ENCODE measurements at regions not wholly inside any gene's neighbourhood (a gene's known extent, or its start where the extent isn't known, plus 50 kb on each side); places are given as distances from the start of the nearest gene placed in this dataset.

DNA sequence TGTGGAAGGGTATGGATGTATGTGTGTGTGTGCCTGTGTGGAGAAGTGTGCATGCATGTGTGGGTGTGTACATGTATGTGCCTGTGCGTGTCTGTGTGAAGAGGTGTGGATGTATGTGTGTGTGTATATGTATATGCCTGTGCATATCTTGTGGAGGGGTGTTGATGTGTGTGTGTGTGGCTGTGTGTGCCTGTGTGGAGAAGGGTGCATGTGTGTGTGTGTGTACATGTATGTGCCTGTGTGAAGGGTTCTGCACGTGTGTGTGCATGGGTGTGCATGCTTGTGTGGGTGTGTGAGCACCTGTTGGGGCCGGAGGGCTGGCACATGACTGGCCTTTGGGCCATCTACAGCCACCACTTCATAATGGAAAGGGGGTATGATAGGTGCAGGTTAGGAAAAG is 291.4 kb downstream of the IRX2 start:
- no peak for DNase-seq (ENCODE audit: low read depth in 1 of 2, low spot score in 1 of 2)

DNA sequence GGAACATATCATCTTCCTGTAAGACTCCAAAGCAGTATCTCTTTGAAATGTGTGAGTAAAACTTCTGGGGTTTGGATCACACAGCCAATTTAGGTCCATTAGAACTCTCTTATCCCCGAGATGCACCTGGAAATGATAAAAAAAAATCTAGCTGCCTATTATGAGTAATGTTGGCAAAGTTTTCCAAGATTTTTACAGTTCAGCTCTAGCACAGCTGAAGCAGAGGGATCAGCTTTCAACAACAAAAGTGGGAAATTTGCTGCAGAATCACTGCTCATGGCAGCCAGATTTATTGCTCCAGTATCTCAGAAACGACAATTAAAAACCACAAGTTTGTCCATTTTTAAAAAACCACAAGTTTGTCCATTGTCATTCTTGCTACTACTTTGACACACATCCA is 292.2 kb downstream of the IRX2 start:
- no peak for DNase-seq (ENCODE audit: low read depth in 1 of 2, low spot score in 1 of 2)

- no peak for DNase-seq (ENCODE audit: low read depth in 1 of 2, low spot score in 1 of 2)
Measured at GRCh38 chr5:2455878-2456277, 295.6 kb downstream of the IRX2 start.

DNA sequence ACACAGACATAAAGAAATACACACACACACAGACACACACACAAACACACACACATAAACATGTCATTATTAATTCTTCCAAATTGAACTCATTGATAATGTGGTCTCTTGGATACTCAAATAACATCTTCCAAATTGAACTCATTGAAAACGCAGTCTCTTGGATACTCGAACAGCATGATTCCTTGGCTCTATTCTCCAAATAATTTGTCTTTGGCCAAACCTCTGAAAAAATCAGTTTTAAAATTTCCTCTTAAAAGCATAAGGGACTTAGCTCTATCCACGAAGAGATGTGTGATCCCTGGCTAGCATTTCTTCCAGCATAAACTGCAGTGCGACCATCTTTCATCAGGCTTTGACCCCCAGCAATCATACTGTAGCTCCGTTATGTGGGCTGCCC is 296.6 kb downstream of the IRX2 start:
- DNase-seq (ENCODE audit: low read depth in 1 of 2, low spot score in 1 of 2), result no peak

DNA sequence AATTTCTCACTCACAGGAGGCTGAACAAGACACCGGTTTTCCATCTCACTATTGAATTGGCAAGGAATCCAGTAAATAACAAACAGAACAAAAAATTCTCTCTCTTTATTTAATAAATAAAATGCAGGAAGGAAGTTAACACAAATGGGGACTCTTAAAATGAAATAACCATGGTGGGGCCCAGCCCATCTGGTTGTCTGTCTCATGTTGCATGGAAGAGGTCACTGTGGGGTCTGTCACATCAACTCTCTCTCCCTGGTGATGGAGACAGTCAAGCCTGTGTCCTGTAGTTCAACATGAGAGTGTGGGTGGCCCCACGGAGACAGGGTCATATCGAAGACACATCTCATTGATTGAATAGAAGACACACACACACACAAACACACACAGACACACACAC is 297.7 kb downstream of the IRX2 start:
- no peak for DNase-seq (ENCODE audit: low read depth in 1 of 2, low spot score in 1 of 2)

- DNase-seq (ENCODE audit: low read depth in 1 of 2, low spot score in 1 of 2), result no peak
Measured at GRCh38 chr5:2451100-2451499, 300.4 kb downstream of the IRX2 start.

DNA sequence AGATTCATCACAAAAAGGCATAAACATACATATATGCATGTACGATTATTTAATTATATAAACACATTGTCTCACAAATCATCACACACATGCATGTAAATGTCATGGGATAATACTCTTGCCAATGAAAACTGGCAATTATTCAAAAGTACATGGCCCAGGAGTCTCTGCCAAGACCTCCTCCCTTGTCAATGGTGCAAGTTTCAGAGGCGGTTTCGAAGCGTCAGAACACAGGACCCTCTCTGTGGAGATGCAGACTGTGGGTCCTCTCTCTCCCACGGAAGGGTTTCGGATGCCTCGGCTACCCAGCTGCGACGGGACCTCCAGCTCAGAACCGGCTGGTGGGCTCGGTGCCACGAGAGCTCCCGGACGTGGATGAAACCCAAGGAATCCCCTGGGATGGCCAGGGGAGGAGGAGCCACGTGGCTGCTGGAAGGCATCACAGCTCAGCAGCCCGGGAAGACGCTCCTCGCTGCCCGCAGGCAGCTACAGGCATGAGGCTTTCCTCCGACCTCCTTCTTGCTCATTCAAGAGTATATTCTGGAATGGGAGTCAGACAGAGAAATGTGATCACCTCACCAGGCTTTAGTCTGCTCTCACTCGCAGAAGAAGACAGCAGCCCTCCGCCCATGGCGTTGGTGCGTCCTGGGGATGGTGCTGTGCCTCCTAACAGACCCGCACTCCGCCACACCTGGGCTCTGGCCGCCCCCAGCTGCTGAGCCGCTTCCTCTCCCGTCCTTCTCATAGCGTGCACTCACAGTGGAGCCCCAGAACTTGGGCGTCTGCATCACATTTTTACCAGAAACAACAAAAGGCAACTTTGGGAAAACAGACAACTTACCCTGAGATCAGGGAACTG is 308.8 kb downstream of the IRX2 start:
- DNase-seq (ENCODE audit: low read depth in 1 of 2, low spot score in 1 of 2), result no peak

DNA sequence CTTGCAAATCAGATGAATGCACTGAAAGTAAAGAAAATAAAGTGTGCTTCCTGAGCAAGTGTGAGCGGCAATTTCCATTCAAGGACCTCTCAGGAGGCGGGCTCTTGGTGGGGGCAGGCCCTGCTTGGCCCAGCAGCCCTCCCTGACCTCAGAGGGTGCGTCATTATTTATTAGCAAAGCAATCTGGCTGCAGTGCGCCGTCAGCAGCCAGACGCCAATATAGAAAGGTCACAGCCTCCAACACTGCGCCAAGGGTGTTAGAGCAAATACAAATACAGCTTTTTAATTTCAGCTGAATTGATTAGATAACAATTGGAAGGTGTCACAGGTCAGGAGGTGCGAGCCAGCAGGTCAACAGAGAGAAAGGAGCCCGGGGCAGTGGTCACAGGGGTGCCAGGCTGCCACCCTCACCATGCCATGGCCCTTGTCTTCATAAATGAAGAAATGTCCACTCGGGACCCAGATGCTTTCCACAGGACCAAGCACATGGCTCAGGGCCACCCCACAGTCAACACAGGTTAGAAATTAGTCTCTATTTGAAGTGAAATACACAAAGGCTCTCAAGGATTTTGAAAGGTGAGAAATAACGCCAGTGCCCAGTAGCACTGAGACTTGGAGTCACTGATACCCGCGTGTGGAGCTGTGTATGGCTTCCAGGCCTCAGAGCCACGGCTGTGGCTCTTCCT is 309.8 kb downstream of the IRX2 start:
- DNase-seq (ENCODE audit: low read depth in 1 of 2, low spot score in 1 of 2), result no peak

DNA sequence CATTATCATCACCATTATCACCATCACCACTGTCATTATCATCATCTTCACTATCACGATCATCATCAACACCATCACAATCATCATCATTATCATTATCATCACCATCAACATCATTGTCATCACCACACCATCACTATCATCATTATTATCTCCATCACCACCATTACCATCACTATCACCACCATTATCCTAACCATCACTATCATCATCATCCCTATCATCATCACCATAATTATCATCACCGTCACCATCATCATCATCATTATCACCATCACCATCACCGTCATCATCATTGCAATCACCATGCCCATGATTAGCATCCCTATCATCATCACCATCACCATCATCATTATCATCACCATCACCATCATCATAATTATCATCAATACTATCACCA is 311.9 kb downstream of the IRX2 start:
- no peak for DNase-seq (ENCODE audit: low read depth in 1 of 2, low spot score in 1 of 2)

- DNase-seq (ENCODE audit: low read depth in 1 of 2, low spot score in 1 of 2), result no peak
Measured at GRCh38 chr5:2433086-2433485, 318.4 kb downstream of the IRX2 start.

DNA sequence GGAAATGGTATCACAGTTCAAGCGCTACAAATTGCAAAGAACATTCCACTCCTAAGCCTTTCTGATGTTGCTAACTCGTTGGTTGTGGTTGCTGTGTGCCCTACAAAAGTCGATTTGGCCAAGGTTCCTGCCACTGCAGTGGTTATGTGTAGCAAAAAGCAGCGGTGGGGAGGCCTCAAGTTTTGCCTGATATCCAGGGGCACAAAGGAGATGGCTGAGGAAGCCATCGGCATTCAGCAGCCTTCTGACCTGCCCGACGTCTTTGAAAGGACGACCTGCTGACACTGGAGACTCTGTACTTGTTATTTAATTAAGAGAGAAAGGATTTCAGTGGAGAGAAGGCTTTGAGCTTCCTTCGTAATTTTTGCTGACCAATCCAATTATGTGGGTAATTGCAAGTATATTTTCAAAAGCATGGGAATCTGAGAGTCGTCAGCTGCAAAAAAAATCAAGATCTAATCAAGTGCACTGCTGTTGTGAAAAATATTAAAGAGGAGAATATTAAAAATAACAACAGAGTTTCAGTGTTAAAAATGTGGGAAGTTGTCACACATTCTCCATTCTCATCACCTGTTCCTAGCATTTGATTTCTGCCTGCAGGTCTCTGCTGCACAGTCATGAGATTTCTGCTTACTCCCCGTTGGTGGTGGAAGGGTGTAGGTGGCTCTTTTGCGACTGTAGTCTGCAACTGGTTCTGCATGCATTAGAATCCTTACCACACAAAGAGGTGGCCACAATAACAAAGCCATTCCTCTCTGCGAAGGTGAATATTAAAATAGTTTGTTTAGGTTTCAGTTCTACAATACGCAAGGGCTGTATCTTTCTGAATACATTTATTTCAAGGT is 319.2 kb downstream of the IRX2 start:
- no peak for DNase-seq (ENCODE audit: low read depth in 1 of 2, low spot score in 1 of 2)

DNA sequence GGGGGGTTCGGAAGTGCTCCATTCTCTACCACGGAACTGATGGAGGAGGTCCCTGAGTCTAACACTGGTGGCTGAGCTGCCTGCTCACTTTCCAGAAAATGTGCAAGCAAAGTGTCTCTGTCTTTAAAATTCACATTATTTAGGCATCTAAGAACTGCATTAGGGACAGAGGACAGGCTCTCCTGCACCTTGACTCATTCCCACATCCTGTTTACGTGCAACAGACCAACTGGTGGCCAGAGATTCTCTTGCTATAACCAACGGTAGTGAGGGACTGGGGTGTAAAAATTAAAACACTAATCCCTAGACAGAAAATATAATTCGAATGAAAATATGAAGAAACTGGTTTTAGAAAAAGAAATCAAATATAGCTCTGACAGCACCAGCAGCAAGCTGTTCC is 320.9 kb downstream of the IRX2 start:
- no peak for DNase-seq (ENCODE audit: low read depth in 1 of 2, low spot score in 1 of 2)

GRCh38 chr5:2427983-2428382 is 323.5 kb downstream of the IRX2 start:
- no peak for DNase-seq (ENCODE audit: low read depth in 1 of 2, low spot score in 1 of 2)

DNA sequence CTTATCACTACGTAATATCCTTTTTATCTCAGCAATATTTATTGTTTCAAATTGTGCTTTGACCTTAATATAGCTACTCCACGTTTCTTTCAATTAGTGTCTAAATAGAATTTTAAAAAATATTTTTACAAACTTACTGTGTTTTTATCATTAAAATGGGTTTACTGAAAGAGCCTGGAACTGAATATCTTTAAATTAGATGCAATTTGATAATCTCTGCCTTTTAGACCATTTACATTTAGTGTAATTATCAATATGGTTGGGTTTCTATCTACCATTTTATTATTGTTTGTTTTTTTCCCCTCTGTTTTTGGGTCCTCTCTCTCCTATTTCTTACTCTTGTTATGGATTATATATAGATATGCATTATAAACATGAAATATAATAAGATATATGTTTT is 327.8 kb downstream of the IRX2 start:
- DNase-seq (ENCODE audit: low read depth in 1 of 2, low spot score in 1 of 2), result no peak

DNA sequence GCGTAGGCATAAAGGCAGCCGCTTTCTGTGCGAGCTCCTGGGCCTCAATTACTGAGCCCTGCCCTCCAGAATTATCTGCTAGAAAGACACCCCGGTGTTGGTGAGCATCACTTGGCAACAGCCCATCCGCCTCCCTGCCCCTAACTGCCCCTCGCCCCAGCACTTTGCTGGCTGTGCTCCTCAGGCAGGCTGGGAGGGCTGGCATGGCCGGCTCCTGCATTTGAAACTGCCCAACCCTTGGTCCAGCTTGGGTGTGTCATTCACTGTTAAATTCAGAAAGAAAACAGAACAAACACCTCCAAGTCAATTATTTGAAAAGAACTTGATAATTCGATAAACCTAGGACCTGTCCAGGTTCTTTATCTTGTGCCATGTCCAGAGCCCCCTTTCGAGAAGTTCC is 334.2 kb downstream of the IRX2 start:
- DNase-seq (ENCODE audit: low read depth in 1 of 2, low spot score in 1 of 2), result no peak

DNA sequence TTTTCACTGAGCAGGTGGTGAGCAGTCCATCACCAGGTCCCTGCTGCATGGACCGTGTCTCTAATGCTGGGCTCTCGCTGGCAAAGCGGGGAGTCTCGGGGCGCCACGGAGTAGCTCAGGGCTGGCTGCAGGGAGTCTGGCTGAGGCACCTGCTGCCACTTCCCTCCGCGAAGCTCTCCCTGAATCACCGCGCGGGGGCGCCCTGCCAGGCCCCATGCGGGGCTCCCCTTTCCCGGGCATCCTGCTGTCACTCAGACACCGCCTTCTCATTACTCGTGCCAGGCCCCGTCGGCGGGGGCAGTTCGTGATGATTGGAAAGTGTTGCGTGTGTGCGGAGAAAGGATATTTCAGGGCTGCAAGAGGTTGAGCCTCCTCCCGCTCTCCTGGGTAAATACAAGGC is 335.8 kb downstream of the IRX2 start:
- no peak for DNase-seq (ENCODE audit: low read depth in 1 of 2, low spot score in 1 of 2)

- no peak for DNase-seq (ENCODE audit: low read depth in 1 of 2, low spot score in 1 of 2)
Measured at GRCh38 chr5:2410451-2410850, 341.0 kb downstream of the IRX2 start.

DNA sequence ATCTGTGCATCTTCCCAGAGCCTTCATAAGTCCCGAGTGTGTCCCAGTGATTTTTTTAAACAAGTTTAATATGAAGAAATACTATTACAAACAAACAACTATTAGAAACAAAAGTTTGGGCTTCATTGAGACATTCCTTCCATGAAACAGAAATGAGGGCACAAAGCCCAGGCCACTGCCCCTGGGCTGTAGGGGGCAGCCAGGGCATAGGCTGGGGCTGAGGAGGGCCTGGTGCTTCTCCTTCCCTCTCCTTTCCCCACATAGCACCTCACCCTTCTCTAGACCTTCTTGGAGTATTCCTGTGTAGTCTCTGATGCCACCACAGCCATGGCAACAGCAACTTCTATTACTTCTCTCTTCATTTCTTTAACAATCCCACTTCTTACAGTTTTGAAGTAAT is 348.2 kb downstream of the IRX2 start:
- no peak for DNase-seq (ENCODE audit: low read depth in 1 of 2, low spot score in 1 of 2)

DNA sequence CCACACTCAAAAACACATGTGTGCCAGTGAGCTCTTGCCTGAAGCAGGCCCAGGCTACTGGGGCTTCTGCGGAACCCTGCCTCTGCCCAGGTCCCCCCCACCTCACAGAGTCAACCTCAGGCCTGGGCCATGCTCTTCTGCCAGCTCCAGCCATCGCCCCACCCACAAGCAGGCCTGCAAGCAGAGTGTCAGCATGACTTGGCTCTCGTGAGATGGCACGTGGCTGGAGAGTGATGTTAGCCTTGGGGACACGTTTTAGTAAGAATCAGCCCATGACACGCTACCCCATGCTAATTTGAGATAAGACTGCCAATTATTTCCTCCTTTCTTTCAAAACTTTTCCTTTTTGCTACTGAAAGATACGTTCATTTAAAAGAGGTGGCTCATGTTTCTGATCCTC is 351.7 kb downstream of the IRX2 start:
- DNase-seq (ENCODE audit: low read depth in 1 of 2, low spot score in 1 of 2), result no peak

GRCh38 chr5:2399096-2399495 is 352.4 kb downstream of the IRX2 start:
- DNase-seq (ENCODE audit: low read depth in 1 of 2, low spot score in 1 of 2), result no peak

DNA sequence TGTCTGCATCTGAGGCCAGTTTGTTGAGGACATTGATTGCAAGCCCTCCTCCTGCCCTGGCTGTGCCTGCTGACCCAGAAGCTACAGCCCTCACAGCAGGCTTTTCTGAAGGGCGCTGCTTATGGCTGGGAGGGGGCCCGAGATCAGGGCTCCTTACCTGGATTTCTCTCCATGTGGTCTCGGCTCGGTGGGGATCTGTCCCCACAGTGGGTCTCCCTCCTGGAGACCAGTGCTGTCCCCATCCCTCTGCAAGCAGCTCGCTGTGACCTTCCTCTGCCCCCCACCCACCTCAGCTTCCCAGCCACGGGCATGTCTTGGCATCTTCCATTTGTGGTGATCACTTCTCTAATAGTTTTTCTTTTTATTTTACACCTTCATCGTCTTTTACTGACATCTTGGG is 357.9 kb downstream of the IRX2 start:
- DNase-seq (ENCODE audit: low read depth in 1 of 2, low spot score in 1 of 2), result no peak

DNA sequence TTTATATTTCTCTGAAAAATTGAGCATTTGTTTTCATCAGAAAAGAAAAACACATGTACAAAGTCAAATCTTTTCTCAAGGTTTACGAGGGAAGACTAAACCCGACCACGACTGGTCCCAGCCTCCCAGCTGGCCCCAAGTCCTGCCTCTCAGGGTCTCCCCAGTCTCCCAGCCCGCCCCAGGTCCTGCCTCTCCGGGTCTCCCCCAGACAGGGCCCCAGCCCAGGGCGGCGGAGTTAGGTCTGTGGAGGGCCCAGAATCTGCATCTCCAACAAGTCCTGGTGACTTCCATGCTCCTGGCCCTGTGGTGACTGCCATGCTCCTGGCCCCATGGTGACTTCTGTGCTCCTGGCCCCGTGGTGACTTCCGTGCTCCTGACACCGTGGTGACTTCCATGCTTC is 359.9 kb downstream of the IRX2 start:
- no peak for DNase-seq (ENCODE audit: low read depth in 1 of 2, low spot score in 1 of 2)

Data from activated T-helper 1 cell treated with anti-CD3 and anti-CD28 coated beads, Interleukin-2, amount 50 U/mL, for 16 hours (primary cell).